ENCODE measurements at regions not wholly inside any gene's neighbourhood (a gene's known extent, or its start where the extent isn't known, plus 50 kb on each side); places are given as distances from the start of the nearest gene placed in this dataset.
A peak's percentile ranks its signal among the peaks of the same experiment; 100 is the strongest.

DNA sequence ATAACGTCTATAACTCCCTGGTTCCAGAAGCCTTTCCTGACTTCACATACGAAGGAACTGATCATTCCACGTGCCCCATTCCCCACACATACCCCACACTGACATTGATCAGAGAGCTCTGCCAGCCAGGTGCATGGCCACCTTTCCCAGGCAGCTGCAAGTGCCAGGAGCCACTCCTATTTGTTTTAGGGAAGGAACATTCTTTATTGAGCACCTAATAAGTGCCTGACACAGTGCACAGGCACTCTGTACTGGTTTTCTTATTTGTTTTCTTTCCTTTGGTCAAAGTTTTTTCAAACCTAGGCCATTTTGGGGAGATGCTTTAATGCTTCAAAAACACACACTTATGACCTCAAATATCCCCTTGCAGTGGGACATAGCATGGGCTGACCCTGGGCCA is 50.0 kb downstream of the PITPNM2 start:
- DNase-seq (ENCODE audit: low spot score): no peak

DNA sequence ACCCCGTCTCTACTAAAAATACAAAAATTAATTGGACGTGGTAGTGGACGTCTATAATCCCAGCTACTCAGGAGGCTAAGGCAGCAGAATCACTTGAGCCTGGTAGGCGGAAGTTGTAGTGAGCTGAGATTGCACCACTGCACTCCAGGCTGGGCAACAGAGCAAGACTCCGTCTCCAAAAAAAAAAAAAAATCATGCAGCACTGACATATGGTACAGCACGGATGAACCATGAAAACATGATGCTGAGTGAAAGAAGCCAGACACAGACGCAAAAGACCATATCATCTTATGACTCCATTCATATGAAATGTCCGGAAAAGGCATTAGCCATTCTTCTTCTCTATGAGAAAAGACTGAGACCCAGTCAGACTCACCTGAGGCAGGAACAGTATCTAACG is 50.4 kb downstream of the PITPNM2 start:
- DNase-seq (ENCODE audit: low spot score): no peak

- no peak for DNase-seq (ENCODE audit: low spot score)
Measured at GRCh38 chr12:123099560-123100192, 51.2 kb downstream of the PITPNM2 start.

DNA sequence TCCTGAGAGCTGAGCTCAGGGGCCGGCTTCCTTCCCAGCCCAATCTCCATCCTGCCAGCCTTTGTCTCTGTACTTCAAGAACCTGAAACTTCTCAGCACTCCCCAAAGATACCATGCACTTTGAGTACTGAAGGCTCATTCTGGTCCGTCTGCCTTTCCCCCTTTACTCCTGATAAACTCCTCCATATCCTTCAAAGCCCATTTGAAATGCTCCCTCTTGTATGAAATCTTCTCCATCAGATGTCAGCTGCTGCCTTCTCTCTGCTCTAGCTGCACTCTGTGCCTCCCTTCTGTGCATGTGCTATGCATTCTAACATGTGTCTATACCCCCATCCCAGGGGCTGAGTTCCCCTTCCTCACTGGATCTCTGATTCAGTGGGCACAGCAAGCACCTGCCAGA is 52.1 kb downstream of the PITPNM2 start:
- no peak for DNase-seq (ENCODE audit: low spot score)

GRCh38 chr12:123097561-123098084 is 53.3 kb downstream of the PITPNM2 start:
- DNase-seq (ENCODE audit: low spot score): no peak

GRCh38 chr12:123096741-123097140 is 54.1 kb downstream of the PITPNM2 start:
- no peak for DNase-seq (ENCODE audit: low spot score)

DNA sequence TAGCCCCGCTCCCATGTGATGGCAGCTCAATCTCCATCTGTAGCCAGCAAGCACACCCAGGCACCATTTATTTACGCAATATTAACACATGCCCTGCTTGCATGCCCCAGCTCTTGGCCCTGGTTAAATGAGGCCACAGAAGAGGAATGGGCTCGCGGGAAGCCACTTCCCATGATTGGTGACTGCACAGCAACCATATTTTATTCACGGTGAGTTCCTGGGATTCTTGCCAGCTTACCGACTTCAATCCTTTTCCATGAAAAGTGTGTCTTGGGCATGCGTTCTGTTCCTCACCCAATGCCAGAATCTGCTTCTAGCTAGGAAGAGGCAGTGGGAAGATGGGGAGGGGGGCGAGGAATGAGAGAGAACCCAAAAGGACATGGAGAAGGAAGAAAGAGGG is 54.7 kb downstream of the PITPNM2 start:
- no peak for DNase-seq (ENCODE audit: low spot score)

GRCh38 chr12:123095078-123095881 is 55.6 kb downstream of the PITPNM2 start:
- peak; percentile 84 for DNase-seq (ENCODE audit: low spot score)

DNA sequence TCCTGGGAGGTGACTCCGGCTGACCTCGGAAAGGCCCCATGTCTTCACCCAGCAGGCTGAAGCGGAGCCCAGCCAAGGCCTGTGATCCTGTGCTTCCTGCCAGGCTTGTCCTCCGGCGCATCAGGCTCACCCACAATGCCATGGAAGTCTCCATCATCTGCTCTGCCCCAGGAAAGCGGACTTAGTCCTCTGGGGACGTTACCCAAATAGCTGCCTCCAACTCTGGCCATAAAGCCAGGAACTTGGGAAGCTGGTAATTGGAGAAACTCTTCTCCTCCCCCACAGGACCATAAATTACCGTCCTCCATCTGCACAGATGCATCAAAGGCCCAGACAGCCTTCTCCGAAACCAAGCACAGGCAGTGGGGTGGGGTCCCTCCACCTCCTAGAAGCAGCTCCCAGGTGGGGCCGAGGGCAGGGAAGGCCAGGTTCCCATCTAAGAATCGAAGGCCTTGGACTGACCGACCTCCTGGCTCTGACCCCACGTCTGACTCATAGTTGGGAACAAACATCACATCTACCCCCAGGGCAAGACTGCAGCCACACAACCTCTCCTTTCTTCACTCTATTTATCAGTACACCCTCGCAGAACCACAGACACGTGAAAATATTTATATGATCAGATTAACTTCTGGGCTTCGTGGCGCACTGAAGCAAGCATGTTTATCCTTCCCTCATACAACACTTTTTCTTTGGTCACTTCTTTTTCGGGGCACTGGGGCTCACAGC is 56.4 kb downstream of the PITPNM2 start:
- DNase-seq (ENCODE audit: low spot score): no peak

GRCh38 chr12:123092866-123093265 is 58.0 kb downstream of the PITPNM2 start:
- DNase-seq (ENCODE audit: low spot score): no peak

GRCh38 chr12:123091230-123092150 is 59.4 kb downstream of the PITPNM2 start:
- DNase-seq (ENCODE audit: low spot score): no peak

DNA sequence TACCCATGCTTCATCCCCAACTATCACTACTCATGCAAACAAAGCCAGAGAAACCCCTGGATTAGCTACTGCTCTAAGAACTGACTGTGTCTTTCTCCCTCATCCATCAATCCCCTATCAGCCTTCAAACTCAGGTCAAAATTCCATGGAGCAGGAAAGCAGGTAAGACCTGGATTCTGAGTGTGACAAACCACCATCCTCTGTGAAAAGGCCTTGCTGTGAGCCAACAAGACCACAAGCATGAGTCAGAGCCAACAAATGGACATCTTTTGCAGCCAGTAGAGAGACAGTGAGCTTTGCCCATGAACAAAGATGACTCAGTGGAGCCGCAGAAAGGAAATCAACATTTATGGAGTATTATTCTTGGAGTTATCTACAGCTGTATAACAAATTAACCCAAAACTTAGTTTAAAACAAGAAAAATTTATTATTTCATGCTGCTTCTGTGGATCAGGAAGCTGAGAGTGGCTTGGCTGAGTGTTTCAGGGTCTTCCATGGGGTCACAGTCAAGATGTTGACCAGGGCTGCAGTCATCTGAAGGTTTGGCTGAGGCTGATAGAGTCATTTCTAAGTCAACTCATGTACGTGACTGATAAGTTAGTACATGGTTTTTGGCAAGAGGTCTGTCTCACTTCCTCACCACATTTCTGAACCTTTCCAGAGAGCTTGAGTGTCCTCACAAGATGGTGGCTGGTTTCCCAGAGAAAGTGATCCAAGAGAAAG is 61.1 kb downstream of the PITPNM2 start:
- no peak for DNase-seq (ENCODE audit: low spot score)

DNA sequence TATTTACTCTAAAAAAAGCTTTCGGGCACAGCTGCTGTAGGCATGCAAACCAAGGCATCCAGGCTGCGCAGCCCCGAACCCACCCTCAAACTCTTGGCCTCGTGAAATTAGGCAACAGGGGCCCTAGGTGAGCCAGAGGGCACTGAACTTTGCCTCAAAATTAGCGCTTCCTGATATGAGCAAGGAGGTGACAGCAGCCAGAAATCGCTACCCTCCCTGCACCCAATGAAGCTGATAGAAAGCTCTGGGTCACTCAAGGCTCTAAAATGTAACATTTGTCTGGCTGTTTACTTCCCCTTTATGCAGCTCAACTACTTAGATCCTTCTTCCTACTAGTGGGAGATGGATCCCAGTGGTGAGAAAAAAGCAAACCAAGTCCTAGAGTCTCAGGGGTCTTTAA is 61.8 kb downstream of the PITPNM2 start:
- no peak for DNase-seq (ENCODE audit: low spot score)

GRCh38 chr12:123085730-123086487 is 65.0 kb downstream of the PITPNM2 start:
- DNase-seq (ENCODE audit: low spot score): no peak

GRCh38 chr12:123085066-123085465 is 65.8 kb downstream of the PITPNM2 start:
- DNase-seq (ENCODE audit: low spot score): no peak

DNA sequence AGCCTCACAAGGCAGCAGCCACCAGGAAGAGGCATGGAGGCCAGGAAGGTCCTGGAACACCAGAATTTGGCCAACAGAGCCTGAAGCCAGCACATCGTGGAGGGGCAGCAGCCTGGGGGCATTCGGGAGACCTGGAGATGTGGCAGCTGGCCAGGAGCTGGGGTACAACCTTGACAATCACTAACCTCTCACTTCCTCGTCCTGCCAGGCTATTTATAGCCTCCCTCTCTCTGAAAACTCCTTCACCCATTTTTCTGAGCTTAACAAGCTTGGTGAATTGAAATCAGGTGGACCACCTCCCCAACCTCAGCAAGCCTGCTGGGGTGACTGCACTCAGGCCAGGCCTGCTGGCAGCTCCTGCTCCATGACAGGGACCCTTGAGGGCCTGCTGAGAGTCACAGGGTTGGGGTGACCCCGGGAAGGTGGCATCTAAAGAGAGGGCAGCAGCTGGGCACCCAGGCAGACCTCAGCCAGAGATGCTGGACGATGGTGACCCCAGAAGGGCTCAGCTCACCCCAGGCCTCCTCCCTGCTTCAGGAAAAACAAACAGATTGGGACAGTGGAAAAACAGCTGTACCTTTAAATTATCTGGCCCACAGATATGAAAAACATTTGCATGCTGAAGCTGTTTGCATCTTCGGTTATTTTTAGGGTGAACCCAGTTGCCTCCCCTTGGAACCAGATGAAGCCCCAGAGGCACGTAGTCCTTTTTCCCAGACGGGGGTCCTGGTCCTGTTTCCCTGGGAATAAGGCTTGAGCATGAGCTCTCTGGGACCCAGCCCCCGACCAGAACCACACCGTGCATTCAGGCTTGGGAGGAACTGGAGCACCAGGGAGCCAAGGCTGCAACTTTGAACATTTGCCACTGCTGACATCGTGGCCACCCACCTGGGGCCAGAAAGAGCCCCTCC is 67.0 kb downstream of the PITPNM2 start:
- no peak for DNase-seq (ENCODE audit: low spot score)

GRCh38 chr12:123080634-123081033 is 70.3 kb downstream of the PITPNM2 start:
- no peak for DNase-seq (ENCODE audit: low spot score)

DNA sequence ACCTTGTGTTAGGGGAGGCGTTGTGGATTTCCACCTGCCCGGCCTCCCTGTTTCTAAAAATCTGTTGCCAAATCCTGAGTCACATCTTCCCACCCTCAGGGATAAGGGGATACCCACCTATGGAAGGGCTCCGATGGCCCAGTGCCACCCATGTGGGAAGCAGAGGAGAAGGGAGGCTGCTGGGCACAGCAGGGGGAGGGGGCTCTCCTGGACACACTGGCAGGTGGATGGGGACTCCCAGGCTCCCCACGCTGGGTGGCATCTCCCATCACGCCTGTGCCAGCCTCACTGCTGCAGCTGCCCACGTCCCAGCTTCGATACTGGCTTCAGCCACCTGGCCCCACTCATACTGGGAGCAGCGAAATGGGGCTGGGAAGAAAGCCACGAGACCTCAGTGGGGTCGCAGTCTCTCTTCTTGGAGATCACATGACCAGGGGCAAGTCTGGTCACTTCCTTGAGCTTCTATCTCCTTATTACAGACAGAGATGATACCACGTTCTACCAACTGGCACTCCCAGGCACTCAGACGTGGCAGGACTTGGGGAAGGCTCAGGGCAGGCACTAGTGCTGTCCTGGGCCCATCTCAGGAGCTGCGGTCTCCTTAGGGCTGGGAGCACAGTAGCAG is 72.2 kb downstream of the PITPNM2 start:
- no peak for DNase-seq (ENCODE audit: low spot score)

GRCh38 chr12:123078120-123078465 is 72.8 kb downstream of the PITPNM2 start:
- no peak for DNase-seq (ENCODE audit: low spot score)

Measured in putamen (tissue), 1 donor.